Left lobe of liver (tissue), 2 donors: ENCODE measurements at regions not wholly inside any gene's neighbourhood (a gene's known extent, or its start where the extent isn't known, plus 50 kb on each side); places are given as distances from the start of the nearest gene placed in this dataset.
"Not testable (repeated sequence)": the region's sequence is repeated elsewhere in the genome, so short reads cannot be mapped to it uniquely, and the experiment has no call there.

Experiments used
- ATAC-seq: fragments of 200-7000 bp; cut with Tn5 transposase; one replicate; pipeline ENCODE4 v1.9.1; 2020; ENCODE audit warnings: mild to moderate bottlenecking, moderate library complexity
- DNase-seq: peaks from one replicate; pipeline ENCODE4 v3.0.0-alpha.2; 2020; ENCODE audit warnings: low spot score
- donor health status: DM: no; HTN: no; CAD: no; lungs with moderate emphysema.
- donor health status: DM: no; HTN: yes; CAD: no.

DNA sequence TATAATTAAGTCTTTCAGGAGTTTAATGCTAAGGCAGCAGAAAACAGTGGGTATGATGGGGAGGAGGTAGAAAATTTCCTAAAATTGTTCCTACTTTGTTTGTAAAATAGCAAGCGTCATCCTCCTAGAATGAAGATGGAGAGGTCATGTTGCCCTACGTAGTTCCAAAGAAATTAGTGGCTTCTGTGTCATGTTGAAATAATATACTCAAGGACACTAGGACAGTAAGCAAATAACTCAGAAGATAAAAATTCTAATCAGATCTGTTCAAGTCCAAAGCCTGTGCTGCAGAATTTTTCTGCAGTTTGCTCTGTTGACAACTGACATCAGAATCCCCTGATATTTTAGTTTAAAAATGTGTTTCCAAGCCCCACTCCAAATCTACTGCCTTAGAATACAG lies 486.3 kb downstream of the DIRAS2 start:
- ATAC-seq, result no peak
- no peak for DNase-seq

DNA sequence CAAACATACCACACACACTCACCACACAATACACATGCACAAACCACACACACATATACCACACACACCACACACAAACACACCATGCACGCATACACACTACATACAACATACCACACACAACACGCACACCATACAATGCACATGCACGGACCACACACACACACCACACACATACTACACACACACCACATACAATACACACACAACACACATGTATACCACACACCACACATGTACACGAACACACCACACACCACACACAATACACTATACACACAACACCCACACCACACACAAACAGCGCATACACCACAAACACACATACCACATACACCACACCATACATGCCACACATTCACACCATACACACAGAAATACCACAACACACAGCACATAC lies 480.3 kb downstream of the DIRAS2 start:
- DNase-seq (no peak), ATAC-seq (no peak)

DNA sequence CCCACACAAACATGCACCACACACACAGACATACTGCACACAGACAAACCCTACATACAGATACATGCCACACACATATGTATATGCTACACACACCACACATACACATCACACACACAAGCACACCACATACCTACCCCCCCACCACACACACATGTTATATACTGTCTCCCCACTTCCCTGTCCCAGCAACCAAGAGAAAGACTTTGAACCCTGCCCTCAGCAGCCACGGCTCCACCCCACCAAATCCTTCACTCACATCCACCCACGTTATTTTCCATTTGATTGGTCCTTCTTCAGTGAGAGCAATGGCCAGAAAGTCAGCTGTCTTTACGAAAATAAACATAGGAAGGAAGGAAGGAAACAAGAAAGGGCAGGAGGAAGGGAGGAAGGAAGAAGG lies 479.8 kb downstream of the DIRAS2 start:
- no peak for DNase-seq

DNA sequence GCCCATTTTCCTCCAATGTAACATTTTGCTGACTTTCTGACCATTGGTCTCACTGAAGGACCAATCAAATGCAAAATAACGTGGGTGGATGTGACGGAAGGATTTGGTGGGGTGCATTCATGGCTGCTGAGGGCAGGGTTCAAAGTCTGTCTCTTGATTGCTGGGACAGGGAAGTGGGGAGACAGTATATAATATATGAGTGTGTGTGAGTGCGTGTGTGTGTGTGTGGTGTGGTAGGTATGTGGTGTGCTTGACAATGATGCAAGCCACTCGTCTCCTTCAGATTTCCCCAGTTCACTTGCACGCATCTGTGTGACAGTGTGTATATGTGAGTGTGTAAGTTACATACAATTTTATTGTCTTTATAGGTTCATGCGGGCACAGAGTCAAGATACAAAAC lies 477.3 kb downstream of the DIRAS2 start:
- no peak for ATAC-seq

More for the DNA sequence above, 479.8 kb downstream of the DIRAS2 start:
- no peak for ATAC-seq

DNA sequence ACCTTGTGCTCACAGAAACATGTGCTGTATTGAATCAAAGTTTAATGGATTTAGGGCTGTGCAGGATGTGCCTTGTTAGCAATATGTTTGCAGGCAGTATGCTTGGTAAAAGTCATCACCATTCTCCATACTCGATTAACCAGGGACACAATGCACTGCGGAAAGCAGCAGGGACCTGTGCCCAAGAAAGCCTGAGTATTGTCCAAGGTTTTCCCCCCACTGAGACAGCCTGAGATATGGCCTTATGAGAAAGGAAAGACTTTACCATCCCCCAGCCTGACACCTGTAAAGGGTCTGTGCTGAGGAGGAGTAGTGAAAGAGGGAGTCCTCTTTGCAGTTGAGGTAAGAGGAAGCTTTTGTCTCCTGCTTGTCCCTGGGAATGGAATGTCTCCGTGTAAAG lies 476.2 kb downstream of the DIRAS2 start:
- DNase-seq, ATAC-seq: not testable (repeated sequence)

More for the DNA sequence above, 477.3 kb downstream of the DIRAS2 start:
- DNase-seq, result no peak

DNA sequence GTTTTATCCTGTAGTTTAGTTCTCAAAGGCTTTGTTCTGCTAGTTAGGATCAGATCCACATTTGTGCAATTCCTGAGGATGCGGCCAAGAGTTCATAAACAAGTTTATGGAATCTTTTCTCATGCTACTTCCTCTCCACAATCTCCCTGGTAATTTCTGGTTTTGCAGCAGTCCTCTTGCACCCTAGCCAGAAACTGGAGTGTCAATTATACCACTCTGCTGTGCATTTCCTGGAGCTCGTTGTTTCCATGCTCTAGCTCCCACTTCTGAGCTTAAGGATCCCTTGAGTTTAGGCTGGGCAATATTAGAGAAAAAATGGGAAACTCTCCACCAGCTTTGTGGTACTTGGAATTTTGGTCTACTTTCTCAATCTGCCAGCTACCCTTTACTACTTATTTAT lies 474.7 kb downstream of the DIRAS2 start:
- no peak for ATAC-seq

DNA sequence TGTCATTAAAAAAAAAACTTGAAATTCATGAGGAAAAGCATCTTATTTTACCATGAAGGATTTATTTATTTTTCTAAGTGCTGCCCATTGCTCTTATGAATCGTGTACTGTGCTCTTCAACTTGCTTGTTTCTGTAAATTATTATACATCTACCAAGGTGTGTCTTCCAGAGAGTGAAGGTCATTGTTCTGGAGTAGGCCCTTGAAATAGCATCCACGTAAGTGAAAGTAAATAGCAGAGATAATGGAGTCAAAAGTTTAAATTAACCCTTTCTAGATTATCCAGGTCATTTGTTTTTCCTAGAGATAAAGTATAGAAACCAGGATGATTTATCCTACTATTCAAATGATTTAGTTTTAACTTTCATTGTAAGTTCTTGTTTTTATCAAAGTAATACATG lies 473.1 kb downstream of the DIRAS2 start:
- DNase-seq (no peak), ATAC-seq (peak; percentile 74)

More for the DNA sequence above, 474.7 kb downstream of the DIRAS2 start:
- no peak for DNase-seq

DNA sequence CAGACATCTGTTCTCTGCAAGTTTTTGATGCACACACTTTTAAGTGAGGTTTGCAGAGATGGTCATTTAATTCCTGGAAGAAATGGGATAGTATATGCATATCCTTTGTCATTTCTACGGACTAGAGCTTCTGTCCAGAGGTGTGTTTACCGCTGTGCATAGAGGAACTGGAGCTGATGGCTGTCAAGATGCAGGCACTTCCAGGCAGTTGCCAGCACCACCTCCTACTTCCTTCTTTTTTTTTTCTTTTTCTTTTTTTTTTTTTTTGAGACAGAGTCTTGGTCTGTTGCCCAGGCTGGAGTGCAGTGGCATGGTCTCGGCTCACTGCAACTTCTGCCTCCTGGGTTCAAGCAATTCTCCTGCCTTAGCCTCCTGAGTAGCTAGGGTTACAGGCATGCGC lies 468.7 kb downstream of the DIRAS2 start:
- DNase-seq, ATAC-seq: not testable (repeated sequence)

DNA sequence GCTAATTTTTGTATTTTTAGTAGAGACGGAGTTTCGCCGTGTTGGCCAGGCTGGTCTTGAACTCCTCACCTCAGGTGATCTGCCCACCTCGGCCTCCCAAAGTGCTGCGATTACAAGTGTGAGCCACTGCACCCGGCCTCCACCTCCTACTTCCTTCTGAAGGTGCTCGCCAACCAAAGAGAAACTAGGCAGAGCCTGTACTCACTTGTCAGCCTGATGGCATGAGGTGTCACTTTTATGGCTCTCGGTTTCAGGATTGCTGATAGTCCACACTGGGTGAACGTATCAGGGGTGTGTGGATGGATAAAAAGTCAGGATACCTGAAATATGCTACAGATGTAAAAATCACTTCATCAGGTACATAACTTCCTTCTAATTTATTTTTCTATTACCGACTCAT lies 468.3 kb downstream of the DIRAS2 start:
- not testable (repeated sequence) for ATAC-seq, DNase-seq

DNA sequence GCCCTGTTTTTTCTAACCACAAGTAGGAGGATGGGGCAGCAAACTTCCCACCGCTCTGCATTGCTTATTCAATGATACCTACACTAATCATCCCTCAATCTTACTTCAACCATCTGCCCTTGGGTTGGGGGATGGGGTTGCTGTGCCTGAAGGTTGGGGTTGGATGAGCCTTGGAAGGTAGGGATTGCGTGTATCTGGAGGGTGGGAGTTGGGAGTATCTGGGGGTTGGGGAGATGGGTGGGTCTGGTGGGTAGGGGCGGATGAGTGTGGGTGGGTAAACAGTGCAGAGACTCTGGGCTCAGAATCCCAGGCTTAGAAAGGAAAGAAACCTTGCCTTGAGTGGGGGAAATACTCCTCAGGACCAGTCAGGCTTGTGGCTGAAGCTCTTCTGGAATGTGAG lies 467.4 kb downstream of the DIRAS2 start:
- no peak for ATAC-seq
- no peak for DNase-seq

DNA sequence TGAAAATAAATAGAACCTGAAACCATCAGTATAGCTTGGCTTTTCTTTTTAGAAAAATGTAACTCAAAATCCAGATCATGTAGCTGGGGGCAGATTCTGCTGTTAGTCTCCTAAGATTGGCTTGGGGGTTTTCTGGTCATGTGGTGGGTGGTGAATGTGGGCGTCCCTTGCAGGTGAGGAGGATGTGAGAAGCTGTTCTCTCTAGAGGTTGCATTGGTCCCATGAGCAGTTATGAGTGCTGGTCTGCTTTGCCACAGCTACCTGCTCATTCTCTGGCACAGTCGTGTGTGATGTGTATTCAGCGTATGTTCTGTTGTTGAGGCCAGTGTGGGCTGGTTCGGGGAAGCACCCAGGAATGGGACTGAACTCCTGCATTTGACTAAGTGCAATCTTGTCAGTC lies 466.8 kb downstream of the DIRAS2 start:
- DNase-seq, result no peak
- ATAC-seq, result no peak

DNA sequence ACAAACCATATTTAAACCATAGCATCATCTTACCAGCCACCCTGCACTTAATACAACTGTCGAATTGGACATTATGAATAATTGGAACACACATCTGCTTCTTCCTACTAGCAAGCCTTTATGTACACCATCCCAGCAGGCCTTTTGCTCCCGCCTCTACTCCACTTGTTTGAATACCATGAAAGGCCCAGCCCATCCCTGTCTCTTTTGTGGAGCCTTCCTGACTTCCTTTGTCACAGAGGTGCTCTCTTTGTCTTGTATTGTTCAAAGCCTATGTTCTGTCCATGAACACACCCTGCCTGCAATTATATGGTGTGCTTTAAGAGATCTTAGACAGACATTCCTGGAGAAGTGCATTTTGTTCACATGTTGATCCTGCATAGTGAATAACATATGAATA lies 465.7 kb downstream of the DIRAS2 start:
- ATAC-seq (no peak), DNase-seq (no peak)

DNA sequence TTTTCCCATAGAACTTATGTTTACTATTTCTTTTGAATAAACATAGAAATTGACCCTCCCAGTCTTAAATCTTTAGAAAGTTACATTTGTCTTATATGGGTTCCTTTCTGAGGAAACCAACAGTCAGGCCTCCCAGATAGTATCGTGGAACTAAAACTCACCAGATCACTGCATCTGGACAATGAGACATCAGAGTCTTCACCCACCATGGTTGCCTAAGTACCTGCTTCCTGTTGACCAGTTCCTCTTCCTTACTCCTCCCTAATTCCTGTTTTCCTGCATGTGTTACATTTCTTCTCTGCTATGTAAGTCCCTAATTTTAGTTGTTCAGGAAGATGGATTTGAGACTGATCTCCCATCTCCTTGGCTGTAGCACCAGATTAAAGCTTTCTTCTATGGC lies 462.2 kb downstream of the DIRAS2 start:
- no peak for DNase-seq

DNA sequence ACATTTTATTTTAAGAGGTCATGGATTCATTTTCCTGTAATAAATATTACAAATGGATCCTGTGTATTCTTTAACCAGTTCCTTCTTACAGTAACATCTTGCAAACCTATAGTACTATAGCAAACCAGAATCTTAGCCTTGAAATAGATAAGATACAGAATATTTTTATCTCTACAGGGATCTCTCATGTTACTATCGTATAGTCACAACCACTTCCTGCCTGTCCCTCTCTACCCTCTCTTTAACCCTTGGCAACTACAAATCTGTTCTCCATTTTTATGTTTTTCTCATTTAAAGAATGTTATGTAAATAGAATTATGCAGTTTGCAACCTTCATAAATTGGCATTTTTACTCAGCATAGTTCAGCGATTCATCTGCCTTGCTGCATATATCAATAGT lies 454.0 kb downstream of the DIRAS2 start:
- ATAC-seq, result no peak
- DNase-seq, result no peak

More for the DNA sequence above, 462.2 kb downstream of the DIRAS2 start:
- no peak for ATAC-seq

DNA sequence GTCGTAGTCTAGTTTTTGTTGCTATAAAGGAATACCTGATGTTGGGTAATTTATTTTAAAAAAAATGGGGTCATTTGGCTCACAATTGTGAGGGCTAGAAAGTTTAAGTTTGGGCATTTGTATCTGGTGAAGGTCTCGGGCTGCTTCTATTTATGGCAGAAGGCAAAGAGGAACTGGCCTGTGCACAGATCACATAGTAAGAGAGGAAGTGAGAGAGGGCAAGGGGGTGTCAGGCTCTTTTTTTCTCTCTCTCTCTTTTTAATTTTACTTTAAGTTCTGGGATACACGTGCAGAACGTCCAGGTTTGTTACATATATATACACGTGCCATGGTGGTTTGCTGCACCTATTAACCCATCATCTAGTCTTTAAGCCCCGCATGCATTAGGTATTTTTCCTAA lies 453.3 kb downstream of the DIRAS2 start:
- DNase-seq (no peak), ATAC-seq (no peak)

DNA sequence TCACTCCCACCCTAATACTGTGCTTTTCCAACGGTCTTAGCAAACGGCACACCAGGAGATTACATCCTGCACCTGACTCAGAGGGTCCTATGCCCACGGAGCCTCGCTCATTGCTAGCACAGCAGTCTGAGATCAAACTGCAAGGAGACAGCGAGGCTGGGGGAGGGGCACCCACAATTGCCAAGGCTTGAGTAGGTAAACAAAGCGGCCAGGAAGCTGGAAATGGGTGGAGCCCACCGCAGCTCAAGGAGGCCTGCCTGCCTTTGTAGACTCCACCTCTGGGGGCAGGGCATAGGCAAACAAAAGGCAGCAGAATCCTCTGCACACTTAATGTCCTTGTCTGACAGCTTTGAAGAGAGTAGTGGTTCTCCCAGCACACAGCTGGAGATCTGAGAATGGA lies 450.2 kb downstream of the DIRAS2 start:
- not testable (repeated sequence) for DNase-seq, ATAC-seq

DNA sequence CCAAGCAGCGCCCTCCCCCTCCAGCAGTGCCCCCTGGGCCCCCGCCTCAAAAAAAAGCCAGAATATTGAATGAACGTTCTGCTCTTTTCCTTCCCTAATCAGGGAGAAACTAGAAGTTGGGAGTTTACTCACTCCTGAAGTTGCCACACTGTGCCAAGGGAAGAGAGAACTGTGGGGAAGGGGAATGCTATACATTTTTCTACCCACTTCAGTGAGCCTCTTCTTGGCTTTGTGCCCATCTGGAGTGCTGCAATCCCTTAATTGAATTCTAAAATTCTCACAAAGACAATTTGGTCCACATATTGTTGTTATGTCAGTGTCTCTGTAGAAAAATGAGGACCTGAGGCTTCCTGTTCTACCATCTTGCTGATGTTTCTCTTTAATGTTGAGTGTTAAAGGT lies 443.7 kb downstream of the DIRAS2 start:
- DNase-seq, result no peak

DNA sequence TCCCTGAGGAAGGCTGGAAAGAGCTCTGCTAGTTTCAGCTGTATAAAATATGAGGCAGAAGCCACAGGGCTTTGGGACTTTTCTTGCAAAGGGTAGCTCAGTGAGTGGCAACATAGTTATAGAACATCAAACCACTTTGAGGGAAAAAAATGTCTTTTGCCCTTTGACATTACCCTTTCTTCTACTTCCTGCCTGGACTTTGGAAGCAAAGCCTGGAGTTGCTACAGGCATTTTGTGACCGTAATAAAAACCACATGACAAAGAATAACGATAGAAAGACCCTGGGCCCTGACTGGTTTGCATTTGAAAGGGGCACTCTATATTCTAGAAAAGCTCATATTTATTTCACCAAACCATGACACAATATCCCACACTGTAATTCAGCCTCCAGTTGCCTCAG lies 440.9 kb downstream of the DIRAS2 start:
- ATAC-seq, result no peak
- no peak for DNase-seq

More for the DNA sequence above, 443.7 kb downstream of the DIRAS2 start:
- ATAC-seq, result no peak

DNA sequence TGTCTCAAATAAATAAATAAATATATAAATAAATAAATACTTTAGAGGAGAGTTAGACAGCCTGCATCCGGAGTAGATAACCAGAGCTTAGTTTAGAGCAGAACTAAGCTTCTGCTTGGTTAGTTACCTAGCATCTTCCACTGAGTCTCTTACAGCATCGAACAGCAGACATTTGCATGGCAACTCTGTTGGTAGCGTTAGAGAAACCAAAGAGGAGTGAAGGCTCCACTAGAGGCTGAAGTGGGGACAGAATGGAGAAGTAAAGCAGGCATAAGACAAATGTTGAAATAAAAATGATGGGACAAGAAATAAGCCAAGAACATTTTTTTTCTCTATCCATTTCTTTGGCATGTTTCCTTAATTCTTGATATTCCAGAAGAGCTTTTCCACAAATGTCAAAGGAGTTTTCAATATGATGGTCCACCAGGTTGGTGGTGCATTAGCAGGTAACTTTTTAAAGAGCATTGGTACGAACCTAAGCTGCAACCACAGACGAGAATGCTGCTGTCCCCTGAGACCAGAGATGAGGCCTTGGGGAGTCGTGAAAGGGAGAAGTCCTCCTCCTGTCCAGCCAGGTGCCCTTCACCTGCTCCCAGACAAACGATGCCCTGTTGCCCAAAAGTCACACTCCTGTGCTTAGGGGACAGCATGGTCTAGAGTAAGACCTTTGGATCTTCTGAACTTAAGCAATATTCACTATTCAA lies 438.3 kb downstream of the DIRAS2 start:
- ATAC-seq, result no peak
- no peak for DNase-seq

DNA sequence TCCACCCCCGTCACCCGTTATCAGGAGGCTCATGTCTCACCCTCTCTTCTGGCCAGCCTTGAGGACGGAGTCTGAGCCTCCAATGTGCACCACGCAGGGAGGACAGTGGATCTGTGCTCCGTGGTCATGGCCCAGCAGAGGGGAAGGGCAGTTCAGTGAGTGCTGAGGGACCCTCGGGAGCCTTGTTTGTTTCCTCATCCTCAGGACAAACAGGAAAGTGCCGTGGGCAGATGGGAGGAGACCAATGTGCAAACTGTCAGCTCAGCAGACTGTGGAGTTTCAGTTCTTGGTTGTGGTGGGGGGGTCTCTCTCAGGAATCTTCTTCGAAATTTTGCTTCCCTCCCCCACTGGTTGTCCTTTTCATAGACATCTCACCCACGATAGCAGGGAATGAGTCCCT lies 429.6 kb downstream of the DIRAS2 start:
- ATAC-seq, DNase-seq: not testable (repeated sequence)

DNA sequence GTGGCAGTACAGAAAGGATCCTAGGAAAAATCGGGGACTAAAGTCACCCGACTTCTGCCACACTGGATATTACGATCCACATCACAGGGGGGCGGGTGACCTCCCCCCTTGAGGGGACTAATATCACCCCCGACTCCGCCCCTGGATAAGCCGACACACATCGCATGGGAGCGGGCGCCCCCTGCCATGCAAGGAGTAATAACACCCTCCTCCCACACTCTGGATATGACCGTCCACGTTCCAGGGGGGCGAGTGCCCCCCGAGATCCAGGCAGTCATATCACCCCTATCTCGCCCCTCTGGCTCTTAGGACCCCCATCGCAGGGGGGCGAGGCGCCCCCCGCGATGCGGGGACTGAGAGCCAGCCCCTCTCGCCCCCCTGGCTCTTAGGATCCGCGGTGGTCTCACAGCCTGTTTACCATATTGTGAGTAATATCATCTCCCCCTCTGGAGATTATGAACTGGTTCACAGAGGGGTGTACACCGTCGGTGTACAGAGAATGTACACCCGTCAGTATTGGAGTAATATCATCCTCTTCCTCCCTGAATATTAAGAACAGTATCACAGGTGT lies 423.0 kb downstream of the DIRAS2 start:
- DNase-seq (no peak), ATAC-seq (peak; percentile 43)

DNA sequence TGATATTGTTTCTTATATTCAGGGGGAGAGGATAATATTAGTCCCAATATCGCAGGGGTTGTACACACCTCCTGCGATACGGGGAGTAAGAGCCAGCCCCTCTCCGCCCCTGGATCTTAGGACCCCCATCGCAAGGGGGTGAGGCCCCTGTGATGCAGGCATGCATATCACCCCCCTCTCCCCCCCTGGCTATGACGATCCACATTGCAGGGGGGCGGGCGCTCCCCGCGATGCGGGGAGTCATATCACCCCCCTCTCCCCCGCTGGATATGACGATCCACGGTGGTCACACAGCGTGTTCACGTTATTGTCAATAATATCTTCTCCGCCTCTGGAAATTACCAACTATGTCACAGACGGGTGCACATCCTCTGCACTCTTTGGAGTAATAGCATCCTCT lies 420.7 kb downstream of the DIRAS2 start:
- not testable (repeated sequence) for ATAC-seq, DNase-seq
